GM12872 (cell line): ENCODE measurements at regions not wholly inside any gene's neighbourhood (a gene's known extent, or its start where the extent isn't known, plus 50 kb on each side); places are given as distances from the start of the nearest gene placed in this dataset.

Experiments used
- CTCF ChIP-seq: IDR thresholded peaks from 3 replicates; pipeline ENCODE4 v1.5.1; 2011; ENCODE audit warnings: low read depth, mild to moderate bottlenecking, low read length, moderate library complexity; ENCODE audit not compliant: insufficient read depth

- TF ChIP-seq CTCF: no peak
Measured at GRCh38 chrX:121858867-121859647, 811.6 kb downstream of the GLUD2 start.

GRCh38 chrX:121863976-121864375, 816.6 kb downstream of the GLUD2 start:
- TF ChIP-seq CTCF: no peak

DNA sequence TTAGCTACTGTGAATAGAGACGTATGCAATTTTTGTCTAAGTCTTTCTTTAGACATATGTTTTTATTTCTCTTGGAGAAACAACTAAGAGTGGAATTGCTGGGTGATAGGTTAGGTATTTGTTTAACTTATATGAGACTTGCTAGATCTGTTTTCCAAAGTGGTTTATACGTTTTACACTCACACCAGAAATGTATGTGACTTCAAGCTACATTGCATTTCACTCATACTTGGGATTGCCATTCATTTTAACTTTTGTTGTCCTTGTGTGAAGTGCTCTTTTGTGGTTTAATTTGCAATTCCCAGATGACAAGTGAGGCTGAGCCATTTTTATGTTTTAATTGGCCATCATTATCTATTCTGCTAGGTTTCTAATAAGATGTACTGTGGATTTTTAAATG, 817.2 kb downstream of the GLUD2 start:
- TF ChIP-seq CTCF: no peak

DNA sequence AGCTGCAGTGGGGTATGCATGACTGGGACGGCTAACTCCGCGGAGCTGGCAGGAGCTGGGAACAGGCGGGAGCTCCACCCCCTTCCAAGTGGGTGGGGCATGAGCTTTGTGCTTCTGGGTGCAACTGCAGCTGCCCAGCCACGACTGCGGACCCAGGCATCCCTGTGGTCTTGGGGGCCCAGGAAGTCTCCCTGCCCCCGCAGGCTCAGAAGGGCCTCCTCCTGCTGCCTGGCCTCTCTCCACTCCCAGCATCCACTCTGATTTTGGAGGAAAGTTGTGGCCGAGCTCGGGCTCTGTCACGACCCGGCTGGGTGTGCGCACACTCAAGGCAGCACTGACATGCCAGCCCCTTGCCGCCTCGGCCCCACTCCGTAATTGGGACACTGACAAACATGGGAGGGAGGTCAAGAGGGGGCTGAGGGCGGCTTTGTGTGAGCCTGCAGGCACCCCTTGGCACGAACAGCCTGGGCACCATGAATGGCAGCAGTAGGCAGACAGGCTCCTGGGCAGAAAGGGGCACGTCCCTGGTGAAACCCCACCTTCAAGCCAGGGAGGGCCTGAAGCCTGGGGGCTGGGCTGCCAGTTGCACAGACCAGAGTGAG, 822.6 kb downstream of the GLUD2 start:
- no peak for TF ChIP-seq CTCF

GRCh38 chrX:121871122-121871521, 823.7 kb downstream of the GLUD2 start:
- no peak for TF ChIP-seq CTCF

GRCh38 chrX:121876305-121876704, 828.9 kb downstream of the GLUD2 start:
- TF ChIP-seq CTCF: no peak

DNA sequence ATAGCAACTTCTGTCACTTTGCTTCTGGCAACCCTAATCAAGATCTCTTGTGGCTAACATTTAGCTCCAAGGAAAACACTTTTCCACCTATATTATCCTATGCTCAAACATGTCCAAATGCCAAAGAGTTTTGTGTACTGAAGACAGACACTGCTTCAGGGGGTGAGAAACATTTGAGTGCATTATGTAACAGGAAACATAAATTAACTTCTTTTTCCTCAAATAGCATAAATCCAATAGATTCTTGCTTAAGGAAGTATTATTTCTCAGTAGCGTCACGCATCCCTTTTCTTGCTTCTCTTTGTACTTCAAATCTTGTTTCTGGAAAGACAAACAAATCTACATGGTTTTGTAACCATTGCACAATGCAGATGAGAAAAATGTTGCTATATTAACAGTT, 839.1 kb downstream of the GLUD2 start:
- TF ChIP-seq CTCF: no peak
